ENCODE measurements at regions not wholly inside any gene's neighbourhood (a gene's known extent, or its start where the extent isn't known, plus 50 kb on each side); places are given as distances from the start of the nearest gene placed in this dataset.

- no peaks in the 10 kb centered on the region for H3K9me3 ChIP-seq
- WGBS, 2 donors (ENCODE audit: low coverage in 1 of 2) = 75 to 89% methylated on average over 1 of the region's 1 CpG
These were observed 364.8 kb upstream of the SNX7 start for GRCh38 chr1:98296681-98297080.

GRCh38 chr1:98294127-98294526 lies 367.4 kb upstream of the SNX7 start:
- Histone ChIP-seq H3K27ac (no peak overlapping the region), H3K36me3 (no peaks in the 10 kb centered on the region), H3K4me3 (no peak overlapping the region), H3K4me1 (no peaks in the 10 kb centered on the region), H3K27me3 (no peaks in the 10 kb centered on the region), H3K9me3 (no peaks in the 10 kb centered on the region)
- no peak for ATAC-seq
- WGBS, 2 donors (ENCODE audit: low coverage in 1 of 2) = 81 to 91% methylated on average over 2 of the region's 2 CpGs
- TF ChIP-seq POLR2AphosphoS5 (IDR thresholded peaks at IDR 0.05) = no peak
- TF ChIP-seq POLR2A (IDR thresholded peaks at IDR 0.05) = no peak
- TF ChIP-seq CTCF (IDR thresholded peaks at IDR 0.05) = no peak
- no peak for TF ChIP-seq EP300 (IDR thresholded peaks at IDR 0.05)

More at GRCh38 chr1:98296681-98297080, 364.8 kb upstream of the SNX7 start:
- H3K36me3 ChIP-seq = no peaks in the 10 kb centered on the region
- no peaks in the 10 kb centered on the region for H3K4me1 ChIP-seq
- H3K27ac ChIP-seq = no peak overlapping the region
- no peak for TF ChIP-seq CTCF (IDR thresholded peaks at IDR 0.05)
- no peak for TF ChIP-seq EP300 (IDR thresholded peaks at IDR 0.05)
- no peak for TF ChIP-seq POLR2AphosphoS5 (IDR thresholded peaks at IDR 0.05)
- no peak for TF ChIP-seq POLR2A (IDR thresholded peaks at IDR 0.05)
- H3K27me3 ChIP-seq = no peaks in the 10 kb centered on the region
- ATAC-seq = no peak
- no peak overlapping the region for H3K4me3 ChIP-seq

- ATAC-seq = no peak
- TF ChIP-seq EP300 (IDR thresholded peaks at IDR 0.05) = no peak
- TF ChIP-seq CTCF (IDR thresholded peaks at IDR 0.05) = no peak
- TF ChIP-seq POLR2A (IDR thresholded peaks at IDR 0.05) = no peak
- no peak for TF ChIP-seq POLR2AphosphoS5 (IDR thresholded peaks at IDR 0.05)
These were observed 368.5 kb upstream of the SNX7 start for GRCh38 chr1:98292994-98293393.

GRCh38 chr1:98289311-98289710 lies 368.5 kb upstream of the DPYD start:
- no peaks in the 10 kb centered on the region for H3K27me3 ChIP-seq
- TF ChIP-seq POLR2A (IDR thresholded peaks at IDR 0.05) (no peak), EP300 (IDR thresholded peaks at IDR 0.05) (no peak)
- H3K27ac ChIP-seq = no peak overlapping the region
- ATAC-seq = no peak
- WGBS, 2 donors (ENCODE audit: low coverage in 1 of 2) = 54 to 65% methylated on average over 1 of the region's 1 CpG
- H3K4me3 ChIP-seq = no peak overlapping the region
- no peaks in the 10 kb centered on the region for H3K36me3 ChIP-seq
- no peaks in the 10 kb centered on the region for H3K4me1 ChIP-seq
- no peaks in the 10 kb centered on the region for H3K9me3 ChIP-seq

More at GRCh38 chr1:98292994-98293393, 368.5 kb upstream of the SNX7 start:
- Histone ChIP-seq H3K4me1 (no peaks in the 10 kb centered on the region), H3K27me3 (no peaks in the 10 kb centered on the region), H3K36me3 (no peaks in the 10 kb centered on the region), H3K27ac (no peak overlapping the region), H3K4me3 (no peak overlapping the region), H3K9me3 (no peaks in the 10 kb centered on the region)

GRCh38 chr1:98288494-98288893 lies 367.7 kb upstream of the DPYD start:
- no peak for ATAC-seq
- no peaks in the 10 kb centered on the region for H3K4me1 ChIP-seq
- no peaks in the 10 kb centered on the region for H3K9me3 ChIP-seq
- no peak overlapping the region for H3K4me3 ChIP-seq
- H3K27ac ChIP-seq = no peak overlapping the region
- no peaks in the 10 kb centered on the region for H3K36me3 ChIP-seq
- TF ChIP-seq POLR2A (IDR thresholded peaks at IDR 0.05) (no peak), EP300 (IDR thresholded peaks at IDR 0.05) (no peak), CTCF (IDR thresholded peaks at IDR 0.05) (no peak), POLR2AphosphoS5 (IDR thresholded peaks at IDR 0.05) (no peak)
- H3K27me3 ChIP-seq = no peaks in the 10 kb centered on the region
- 74 to 87% methylated on average over 2 of the region's 2 CpGs for WGBS, 2 donors (ENCODE audit: low coverage in 1 of 2)
